ENCODE measurements at regions not wholly inside any gene's neighbourhood (a gene's known extent, or its start where the extent isn't known, plus 50 kb on each side); places are given as distances from the start of the nearest gene placed in this dataset.

DNA sequence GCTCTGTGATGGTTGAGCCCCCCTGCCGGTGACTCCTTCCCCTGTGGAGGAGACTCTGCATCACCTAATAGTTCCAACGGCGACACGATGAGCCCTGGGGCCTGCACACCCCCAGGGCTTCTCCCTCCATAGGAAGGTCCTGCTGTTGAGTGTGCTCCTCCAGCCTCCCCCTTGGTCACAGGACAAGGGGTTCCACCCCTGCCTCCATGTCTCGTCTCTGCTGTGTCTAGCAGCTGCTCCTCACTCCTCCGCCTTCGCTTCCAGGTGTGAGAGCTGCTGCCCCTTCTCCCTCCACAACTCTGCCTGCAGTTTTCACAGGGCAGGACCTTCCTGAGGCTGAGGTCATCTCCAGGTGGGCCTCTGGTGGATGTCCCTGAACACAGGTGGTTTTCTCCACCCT, 1416.1 kb downstream of the TBC1D22A start:
- Histone ChIP-seq H3K27ac (ENCODE audit: extremely low read depth, low read depth, low read length) (no peak overlapping the region), H3K4me3 (ENCODE audit: low read depth, low read length) (no peak overlapping the region), H3K4me1 (ENCODE audit: control insufficient read depth, insufficient read depth, low read length) (no peaks in the 10 kb centered on the region), H3K9me3 (ENCODE audit: control insufficient read depth, insufficient read depth, low read depth, low read length) (no peaks in the 10 kb centered on the region), H3K36me3 (ENCODE audit: control insufficient read depth in 2 of 2, insufficient read depth in 1 of 2, low read length in 2 of 2) (no peaks in the 10 kb centered on the region)
- TF ChIP-seq ZNF324 (tag by site-specific recombination; IDR thresholded peaks at IDR 0.05) (no peak), ZNF133 (tag by site-specific recombination; IDR thresholded peaks at IDR 0.05) (no peak), ZBTB7A (tag by site-specific recombination; IDR thresholded peaks at IDR 0.05; ENCODE audit: low read depth) (no peak), BCL11B (tag by site-specific recombination; IDR thresholded peaks at IDR 0.05; ENCODE audit: low read depth) (no peak), ZNF184 (tag by site-specific recombination; IDR thresholded peaks at IDR 0.05) (no peak), REPIN1 (tag by site-specific recombination; IDR thresholded peaks at IDR 0.05; ENCODE audit: low read depth) (no peak), PRDM1 (tag by site-specific recombination; IDR thresholded peaks at IDR 0.05) (no peak)
- TF ChIP-seq, protein P1, sequence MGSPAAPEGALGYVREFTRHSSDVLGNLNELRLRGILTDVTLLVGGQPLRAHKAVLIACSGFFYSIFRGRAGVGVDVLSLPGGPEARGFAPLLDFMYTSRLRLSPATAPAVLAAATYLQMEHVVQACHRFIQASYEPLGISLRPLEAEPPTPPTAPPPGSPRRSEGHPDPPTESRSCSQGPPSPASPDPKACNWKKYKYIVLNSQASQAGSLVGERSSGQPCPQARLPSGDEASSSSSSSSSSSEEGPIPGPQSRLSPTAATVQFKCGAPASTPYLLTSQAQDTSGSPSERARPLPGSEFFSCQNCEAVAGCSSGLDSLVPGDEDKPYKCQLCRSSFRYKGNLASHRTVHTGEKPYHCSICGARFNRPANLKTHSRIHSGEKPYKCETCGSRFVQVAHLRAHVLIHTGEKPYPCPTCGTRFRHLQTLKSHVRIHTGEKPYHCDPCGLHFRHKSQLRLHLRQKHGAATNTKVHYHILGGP (tag by site-specific recombination; IDR thresholded peaks at IDR 0.05): no peak
- TF ChIP-seq, protein P2, sequence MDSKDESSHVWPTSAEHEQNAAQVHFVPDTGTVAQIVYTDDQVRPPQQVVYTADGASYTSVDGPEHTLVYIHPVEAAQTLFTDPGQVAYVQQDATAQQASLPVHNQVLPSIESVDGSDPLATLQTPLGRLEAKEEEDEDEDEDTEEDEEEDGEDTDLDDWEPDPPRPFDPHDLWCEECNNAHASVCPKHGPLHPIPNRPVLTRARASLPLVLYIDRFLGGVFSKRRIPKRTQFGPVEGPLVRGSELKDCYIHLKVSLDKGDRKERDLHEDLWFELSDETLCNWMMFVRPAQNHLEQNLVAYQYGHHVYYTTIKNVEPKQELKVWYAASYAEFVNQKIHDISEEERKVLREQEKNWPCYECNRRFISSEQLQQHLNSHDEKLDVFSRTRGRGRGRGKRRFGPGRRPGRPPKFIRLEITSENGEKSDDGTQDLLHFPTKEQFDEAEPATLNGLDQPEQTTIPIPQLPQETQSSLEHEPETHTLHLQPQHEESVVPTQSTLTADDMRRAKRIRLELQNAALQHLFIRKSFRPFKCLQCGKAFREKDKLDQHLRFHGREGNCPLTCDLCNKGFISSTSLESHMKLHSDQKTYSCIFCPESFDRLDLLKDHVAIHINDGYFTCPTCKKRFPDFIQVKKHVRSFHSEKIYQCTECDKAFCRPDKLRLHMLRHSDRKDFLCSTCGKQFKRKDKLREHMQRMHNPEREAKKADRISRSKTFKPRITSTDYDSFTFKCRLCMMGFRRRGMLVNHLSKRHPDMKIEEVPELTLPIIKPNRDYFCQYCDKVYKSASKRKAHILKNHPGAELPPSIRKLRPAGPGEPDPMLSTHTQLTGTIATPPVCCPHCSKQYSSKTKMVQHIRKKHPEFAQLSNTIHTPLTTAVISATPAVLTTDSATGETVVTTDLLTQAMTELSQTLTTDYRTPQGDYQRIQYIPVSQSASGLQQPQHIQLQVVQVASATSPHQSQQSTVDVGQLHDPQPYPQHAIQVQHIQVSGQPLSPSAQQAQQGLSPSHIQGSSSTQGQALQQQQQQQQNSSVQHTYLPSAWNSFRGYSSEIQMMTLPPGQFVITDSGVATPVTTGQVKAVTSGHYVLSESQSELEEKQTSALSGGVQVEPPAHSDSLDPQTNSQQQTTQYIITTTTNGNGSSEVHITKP (tag by site-specific recombination; IDR thresholded peaks at IDR 0.05): no peak
- TF ChIP-seq, protein P3, sequence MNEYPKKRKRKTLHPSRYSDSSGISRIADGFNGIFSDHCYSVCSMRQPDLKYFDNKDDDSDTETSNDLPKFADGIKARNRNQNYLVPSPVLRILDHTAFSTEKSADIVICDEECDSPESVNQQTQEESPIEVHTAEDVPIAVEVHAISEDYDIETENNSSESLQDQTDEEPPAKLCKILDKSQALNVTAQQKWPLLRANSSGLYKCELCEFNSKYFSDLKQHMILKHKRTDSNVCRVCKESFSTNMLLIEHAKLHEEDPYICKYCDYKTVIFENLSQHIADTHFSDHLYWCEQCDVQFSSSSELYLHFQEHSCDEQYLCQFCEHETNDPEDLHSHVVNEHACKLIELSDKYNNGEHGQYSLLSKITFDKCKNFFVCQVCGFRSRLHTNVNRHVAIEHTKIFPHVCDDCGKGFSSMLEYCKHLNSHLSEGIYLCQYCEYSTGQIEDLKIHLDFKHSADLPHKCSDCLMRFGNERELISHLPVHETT (tag by site-specific recombination; IDR thresholded peaks at IDR 0.05): no peak
- ChIA-PET CTCF (interaction anchor here (0.7 kb wide), 1 partner anchor 381 kb away, joined by 4 read pairs; no protein-coding TSS in a partner anchor), POLR2A (interaction anchor here (0.6 kb wide), 1 partner anchor 86 kb away, joined by 5 read pairs; no protein-coding TSS in a partner anchor)

DNA sequence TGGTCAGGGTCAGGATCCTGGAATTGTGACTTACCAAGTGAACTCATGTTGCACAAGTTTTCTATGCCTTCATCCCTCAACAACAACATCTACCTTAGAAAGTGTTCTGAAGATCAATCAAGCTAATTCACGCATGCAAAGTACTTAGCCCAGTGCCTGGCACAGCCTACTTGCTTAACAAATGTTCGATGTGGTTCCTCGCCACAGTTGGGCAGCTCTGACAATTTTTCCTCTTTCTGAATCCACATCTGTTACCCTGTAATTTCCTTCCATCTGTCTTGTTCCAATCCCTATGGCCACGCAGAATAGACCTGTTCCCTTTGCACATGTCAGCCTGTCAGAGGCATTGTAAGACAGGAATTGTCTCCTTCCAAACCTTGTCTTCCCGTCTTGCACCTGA, 1415.2 kb downstream of the TBC1D22A start:
- Histone ChIP-seq H3K36me3 (ENCODE audit: control insufficient read depth in 2 of 2, insufficient read depth in 1 of 2, low read length in 2 of 2) (no peaks in the 10 kb centered on the region), H3K27ac (ENCODE audit: extremely low read depth, low read depth, low read length) (no peak overlapping the region), H3K4me1 (ENCODE audit: control insufficient read depth, insufficient read depth, low read length) (no peaks in the 10 kb centered on the region), H3K9me3 (ENCODE audit: control insufficient read depth, insufficient read depth, low read depth, low read length) (no peaks in the 10 kb centered on the region), H3K4me3 (ENCODE audit: low read depth, low read length) (no peak overlapping the region)
- CTCF ChIA-PET: interaction anchor here (0.6 kb wide), 1 partner anchor 283 kb away, joined by 4 read pairs; no protein-coding TSS in a partner anchor
- POLR2A ChIA-PET: interaction anchor here (0.6 kb wide), 1 partner anchor 85 kb away, joined by 5 read pairs; no protein-coding TSS in a partner anchor
- TF ChIP-seq, protein P4, sequence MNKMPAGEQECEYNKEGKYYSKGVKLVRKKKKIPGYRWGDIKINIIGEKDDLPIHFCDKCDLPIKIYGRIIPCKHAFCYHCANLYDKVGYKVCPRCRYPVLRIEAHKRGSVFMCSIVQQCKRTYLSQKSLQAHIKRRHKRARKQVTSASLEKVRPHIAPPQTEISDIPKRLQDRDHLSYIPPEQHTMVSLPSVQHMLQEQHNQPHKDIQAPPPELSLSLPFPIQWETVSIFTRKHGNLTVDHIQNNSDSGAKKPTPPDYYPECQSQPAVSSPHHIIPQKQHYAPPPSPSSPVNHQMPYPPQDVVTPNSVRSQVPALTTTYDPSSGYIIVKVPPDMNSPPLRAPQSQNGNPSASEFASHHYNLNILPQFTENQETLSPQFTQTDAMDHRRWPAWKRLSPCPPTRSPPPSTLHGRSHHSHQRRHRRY (tag by site-specific recombination; IDR thresholded peaks at IDR 0.05): no peak
- TF ChIP-seq ZNF777 (tag by site-specific recombination; IDR thresholded peaks at IDR 0.05; ENCODE audit: borderline replicate concordance): no peak
- TF ChIP-seq ZNF658 (tag by site-specific recombination; IDR thresholded peaks at IDR 0.05): no peak
- no peak for TF ChIP-seq ZNF624 (tag by site-specific recombination; IDR thresholded peaks at IDR 0.05)
- TF ChIP-seq, protein P5, sequence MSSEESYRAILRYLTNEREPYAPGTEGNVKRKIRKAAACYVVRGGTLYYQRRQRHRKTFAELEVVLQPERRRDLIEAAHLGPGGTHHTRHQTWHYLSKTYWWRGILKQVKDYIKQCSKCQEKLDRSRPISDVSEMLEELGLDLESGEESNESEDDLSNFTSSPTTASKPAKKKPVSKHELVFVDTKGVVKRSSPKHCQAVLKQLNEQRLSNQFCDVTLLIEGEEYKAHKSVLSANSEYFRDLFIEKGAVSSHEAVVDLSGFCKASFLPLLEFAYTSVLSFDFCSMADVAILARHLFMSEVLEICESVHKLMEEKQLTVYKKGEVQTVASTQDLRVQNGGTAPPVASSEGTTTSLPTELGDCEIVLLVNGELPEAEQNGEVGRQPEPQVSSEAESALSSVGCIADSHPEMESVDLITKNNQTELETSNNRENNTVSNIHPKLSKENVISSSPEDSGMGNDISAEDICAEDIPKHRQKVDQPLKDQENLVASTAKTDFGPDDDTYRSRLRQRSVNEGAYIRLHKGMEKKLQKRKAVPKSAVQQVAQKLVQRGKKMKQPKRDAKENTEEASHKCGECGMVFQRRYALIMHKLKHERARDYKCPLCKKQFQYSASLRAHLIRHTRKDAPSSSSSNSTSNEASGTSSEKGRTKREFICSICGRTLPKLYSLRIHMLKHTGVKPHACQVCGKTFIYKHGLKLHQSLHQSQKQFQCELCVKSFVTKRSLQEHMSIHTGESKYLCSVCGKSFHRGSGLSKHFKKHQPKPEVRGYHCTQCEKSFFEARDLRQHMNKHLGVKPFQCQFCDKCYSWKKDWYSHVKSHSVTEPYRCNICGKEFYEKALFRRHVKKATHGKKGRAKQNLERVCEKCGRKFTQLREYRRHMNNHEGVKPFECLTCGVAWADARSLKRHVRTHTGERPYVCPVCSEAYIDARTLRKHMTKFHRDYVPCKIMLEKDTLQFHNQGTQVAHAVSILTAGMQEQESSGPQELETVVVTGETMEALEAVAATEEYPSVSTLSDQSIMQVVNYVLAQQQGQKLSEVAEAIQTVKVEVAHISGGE (tag by site-specific recombination; conservative IDR thresholded peaks at IDR 0.05; ENCODE audit: low read depth): no peak
- TF ChIP-seq, protein P6, sequence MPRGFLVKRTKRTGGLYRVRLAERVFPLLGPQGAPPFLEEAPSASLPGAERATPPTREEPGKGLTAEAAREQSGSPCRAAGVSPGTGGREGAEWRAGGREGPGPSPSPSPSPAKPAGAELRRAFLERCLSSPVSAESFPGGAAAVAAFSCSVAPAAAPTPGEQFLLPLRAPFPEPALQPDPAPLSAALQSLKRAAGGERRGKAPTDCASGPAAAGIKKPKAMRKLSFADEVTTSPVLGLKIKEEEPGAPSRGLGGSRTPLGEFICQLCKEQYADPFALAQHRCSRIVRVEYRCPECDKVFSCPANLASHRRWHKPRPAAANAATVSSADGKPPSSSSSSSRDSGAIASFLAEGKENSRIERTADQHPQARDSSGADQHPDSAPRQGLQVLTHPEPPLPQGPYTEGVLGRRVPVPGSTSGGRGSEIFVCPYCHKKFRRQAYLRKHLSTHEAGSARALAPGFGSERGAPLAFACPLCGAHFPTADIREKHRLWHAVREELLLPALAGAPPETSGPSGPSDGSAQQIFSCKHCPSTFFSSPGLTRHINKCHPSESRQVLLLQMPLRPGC (tag by site-specific recombination; IDR thresholded peaks at IDR 0.05): no peak
- no peak for TF ChIP-seq ZNF391 (tag by site-specific recombination; IDR thresholded peaks at IDR 0.05; ENCODE audit: borderline replicate concordance, low read depth)
- TF ChIP-seq ZNF747 (tag by site-specific recombination; IDR thresholded peaks at IDR 0.05): no peak
- TF ChIP-seq, protein P7, sequence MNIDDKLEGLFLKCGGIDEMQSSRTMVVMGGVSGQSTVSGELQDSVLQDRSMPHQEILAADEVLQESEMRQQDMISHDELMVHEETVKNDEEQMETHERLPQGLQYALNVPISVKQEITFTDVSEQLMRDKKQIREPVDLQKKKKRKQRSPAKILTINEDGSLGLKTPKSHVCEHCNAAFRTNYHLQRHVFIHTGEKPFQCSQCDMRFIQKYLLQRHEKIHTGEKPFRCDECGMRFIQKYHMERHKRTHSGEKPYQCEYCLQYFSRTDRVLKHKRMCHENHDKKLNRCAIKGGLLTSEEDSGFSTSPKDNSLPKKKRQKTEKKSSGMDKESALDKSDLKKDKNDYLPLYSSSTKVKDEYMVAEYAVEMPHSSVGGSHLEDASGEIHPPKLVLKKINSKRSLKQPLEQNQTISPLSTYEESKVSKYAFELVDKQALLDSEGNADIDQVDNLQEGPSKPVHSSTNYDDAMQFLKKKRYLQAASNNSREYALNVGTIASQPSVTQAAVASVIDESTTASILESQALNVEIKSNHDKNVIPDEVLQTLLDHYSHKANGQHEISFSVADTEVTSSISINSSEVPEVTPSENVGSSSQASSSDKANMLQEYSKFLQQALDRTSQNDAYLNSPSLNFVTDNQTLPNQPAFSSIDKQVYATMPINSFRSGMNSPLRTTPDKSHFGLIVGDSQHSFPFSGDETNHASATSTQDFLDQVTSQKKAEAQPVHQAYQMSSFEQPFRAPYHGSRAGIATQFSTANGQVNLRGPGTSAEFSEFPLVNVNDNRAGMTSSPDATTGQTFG (tag by site-specific recombination; IDR thresholded peaks at IDR 0.05; ENCODE audit: borderline replicate concordance): no peak
